CD4-positive, alpha-beta memory T cell (primary cell): ENCODE measurements at regions not wholly inside any gene's neighbourhood (a gene's known extent, or its start where the extent isn't known, plus 50 kb on each side); places are given as distances from the start of the nearest gene placed in this dataset.
"Not testable (repeated sequence)": the region's sequence is repeated elsewhere in the genome, so short reads cannot be mapped to it uniquely, and the experiment has no call there.

ENCODE experiments used
- CTCF ChIA-PET: fragments of 350-600 bp; sonication (Branson Sonifier 250); formaldehyde crosslinking; loops from one replicate; lab custom pipeline; 2021; ENCODE audit warnings: inconsistent platforms; ENCODE audit not compliant: partially characterized antibody; lab: Charles Lee
- POLR2A ChIA-PET: fragments of 350-600 bp; sonication (Branson Sonifier 250); formaldehyde crosslinking; loops from one replicate; lab custom pipeline; 2021; ENCODE audit not compliant: partially characterized antibody; lab: Charles Lee
- DNase-seq, 5 donors: peaks; one replicate each; pipeline versions ENCODE4 v3.0.0 to v3.0.0-alpha.2; 2020 to 2022; ENCODE audit warnings: mixed read lengths in 1 of 5
- H3K27ac ChIP-seq: one replicate; pipeline ENCODE4 v1.7.0; 2013; ENCODE audit warnings: low read depth, low read length
- H3K27me3 ChIP-seq: 2 replicates; pipeline ENCODE4 v1.7.0; 2013; ENCODE audit warnings: mild to moderate bottlenecking, low read length, moderate library complexity; ENCODE audit not compliant: insufficient read depth
- H3K36me3 ChIP-seq: 2 replicates; pipeline ENCODE4 v1.7.0; 2013; ENCODE audit warnings: mild to moderate bottlenecking, low read length, moderate library complexity; ENCODE audit not compliant: insufficient read depth
- H3K4me1 ChIP-seq: 2 replicates; pipeline ENCODE4 v1.7.0; 2013; ENCODE audit warnings: mild to moderate bottlenecking, low read length, moderate library complexity; ENCODE audit not compliant: insufficient read depth
- H3K4me3 ChIP-seq, 2 donors: one replicate each; pipeline ENCODE4 v1.7.0; 2013; ENCODE audit warnings: low read length in 2 of 2, mild to moderate bottlenecking in 1 of 2
- H3K9me3 ChIP-seq, 2 donors: one replicate each; pipeline ENCODE4 v1.7.0; 2013; ENCODE audit warnings: low read length in 2 of 2, control low read depth in 1 of 2; ENCODE audit not compliant: control insufficient read depth in 1 of 2
- H3K27ac Mint-ChIP-seq, 7 donors: one replicate each; pipeline ENCODE4 v1.8.0; 2020 to 2021; ENCODE audit warnings: mixed read lengths in 7 of 7, mild to moderate bottlenecking in 6 of 7, inconsistent platforms in 3 of 7, moderate library complexity in 3 of 7
- H3K27me3 Mint-ChIP-seq, 2 donors: one replicate each; pipeline ENCODE4 v1.8.0; 2020 to 2021; ENCODE audit warnings: mixed read lengths in 2 of 2
- H3K36me3 Mint-ChIP-seq, 2 donors: one replicate each; pipeline ENCODE4 v1.8.0; 2020 to 2021; ENCODE audit warnings: mixed read lengths in 2 of 2, inconsistent platforms in 1 of 2, mild to moderate bottlenecking in 1 of 2
- H3K4me1 Mint-ChIP-seq, 4 donors: one replicate each; pipeline ENCODE4 v1.8.0; 2020 to 2021; ENCODE audit warnings: mixed read lengths in 4 of 4, mild to moderate bottlenecking in 1 of 4
- H3K4me3 Mint-ChIP-seq, 8 donors: one replicate each; pipeline ENCODE4 v1.8.0; 2020 to 2021; ENCODE audit warnings: mixed read lengths in 8 of 8, mild to moderate bottlenecking in 7 of 8, moderate library complexity in 6 of 8, inconsistent platforms in 3 of 8
- H3K9me3 Mint-ChIP-seq, 8 donors: one replicate each; pipeline ENCODE4 v1.8.0; 2020 to 2021; ENCODE audit warnings: mixed read lengths in 8 of 8, mild to moderate bottlenecking in 5 of 8, inconsistent platforms in 3 of 8, moderate library complexity in 1 of 8
- intact Hi-C: fragments of 100-400 bp; cut with micrococcal nuclease; formaldehyde crosslinking; loops from one replicate; pipeline ENCODE4 v1.15.1; 2023

DNA sequence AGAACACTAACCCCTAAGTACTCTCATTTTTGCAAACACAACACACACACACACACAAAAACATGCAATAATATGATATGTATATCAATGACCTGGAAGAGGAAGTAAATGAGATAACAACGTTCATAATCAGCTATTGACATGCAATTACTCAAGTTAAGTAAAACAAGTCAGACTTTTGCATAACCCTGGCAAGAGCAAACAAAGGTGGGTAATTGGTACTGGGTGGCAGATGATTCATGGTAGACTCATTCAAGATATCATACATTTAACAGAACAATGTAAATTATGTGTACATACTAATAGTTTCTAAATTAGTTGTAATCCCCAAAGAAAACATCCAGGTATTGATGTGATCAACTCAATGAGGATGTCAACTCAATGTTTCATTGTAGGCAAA, 508.8 kb downstream of the DACH1 start:
- Mint-ChIP-seq H3K4me3 (no peak overlapping the region), H3K27me3 (no peaks in the 10 kb centered on the region), H3K36me3 (no peaks in the 10 kb centered on the region), H3K27ac (no peak overlapping the region), H3K9me3 (peaks cover 0 to 2% (median 0%) of the 10 kb centered on the region in 8 donors), H3K4me1 (no peaks in the 10 kb centered on the region)
- CTCF ChIA-PET: no interaction called here
- DNase-seq: no peak
- H3K9me3 ChIP-seq: no peaks in the 10 kb centered on the region
- H3K27ac ChIP-seq: no peak overlapping the region
- H3K27me3 ChIP-seq: no peaks in the 10 kb centered on the region
- POLR2A ChIA-PET: no interaction called here
- no peaks in the 10 kb centered on the region for H3K4me1 ChIP-seq
- no peaks in the 10 kb centered on the region for H3K36me3 ChIP-seq
- H3K4me3 ChIP-seq: no peak overlapping the region
- intact Hi-C loops: no loop called here

DNA sequence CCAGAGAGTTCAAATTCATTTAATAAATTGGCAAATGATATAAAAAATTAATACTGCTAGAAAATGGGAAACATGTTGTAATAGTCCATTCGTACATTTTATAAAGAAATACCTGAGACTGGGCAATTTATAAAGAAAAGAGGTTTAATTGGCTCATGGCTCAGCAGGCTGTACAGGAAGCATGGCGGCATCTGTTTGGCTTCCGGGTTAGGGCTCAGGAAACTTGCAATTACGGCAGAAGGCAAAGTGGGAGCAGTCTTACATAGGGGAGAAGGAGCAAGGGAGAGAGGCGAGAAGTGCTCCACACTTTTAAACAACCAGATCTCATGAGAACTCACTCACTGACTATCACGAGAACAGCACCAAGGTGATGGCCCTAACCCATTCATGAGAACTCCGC, 512.0 kb downstream of the DACH1 start:
- no peaks in the 10 kb centered on the region for H3K36me3 Mint-ChIP-seq
- POLR2A ChIA-PET: no interaction called here
- DNase-seq: no peak

DNA sequence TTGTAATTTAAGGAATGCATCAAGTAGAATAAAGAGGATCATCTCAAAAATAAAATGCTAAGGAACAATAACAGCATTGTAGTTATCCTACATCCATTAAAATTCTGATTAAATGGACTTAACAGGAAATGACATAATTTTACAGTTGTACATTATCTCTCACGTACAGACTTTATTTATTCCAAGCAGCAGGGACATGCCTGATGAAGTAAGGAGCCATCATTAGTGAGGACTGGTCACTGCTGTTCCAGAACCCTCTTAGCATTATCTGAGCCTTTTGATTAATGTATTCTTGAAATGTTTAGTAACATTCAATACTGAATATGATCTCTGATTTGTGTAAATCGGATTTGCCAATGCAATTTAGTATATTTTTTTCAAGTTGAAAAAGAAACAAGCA, 516.1 kb downstream of the DACH1 start:
- H3K4me1 Mint-ChIP-seq: no peaks in the 10 kb centered on the region
- POLR2A ChIA-PET: no interaction called here
- CTCF ChIA-PET: no interaction called here
- Histone ChIP-seq H3K36me3 (no peaks in the 10 kb centered on the region), H3K27ac (no peak overlapping the region), H3K4me3 (no peak overlapping the region), H3K9me3 (no peaks in the 10 kb centered on the region), H3K4me1 (no peaks in the 10 kb centered on the region), H3K27me3 (no peaks in the 10 kb centered on the region)
- H3K36me3 Mint-ChIP-seq: no peaks in the 10 kb centered on the region
- H3K27me3 Mint-ChIP-seq: no peaks in the 10 kb centered on the region
- intact Hi-C loops: no loop called here
- DNase-seq: no peak
- no peak overlapping the region for H3K4me3 Mint-ChIP-seq
- H3K9me3 Mint-ChIP-seq: peaks cover 0 to 6% (median 0%) of the 10 kb centered on the region in 8 donors
- no peak overlapping the region for H3K27ac Mint-ChIP-seq

More for the DNA sequence above, 512.0 kb downstream of the DACH1 start:
- intact Hi-C loops: no loop called here
- Histone ChIP-seq H3K9me3 (no peaks in the 10 kb centered on the region), H3K27ac (no peak overlapping the region), H3K4me1 (no peaks in the 10 kb centered on the region), H3K36me3 (no peaks in the 10 kb centered on the region), H3K27me3 (no peaks in the 10 kb centered on the region), H3K4me3 (no peak overlapping the region)
- CTCF ChIA-PET: no interaction called here
- Mint-ChIP-seq H3K27ac (no peak overlapping the region), H3K27me3 (no peaks in the 10 kb centered on the region), H3K4me1 (no peaks in the 10 kb centered on the region), H3K9me3 (peaks cover 0 to 2% (median 0%) of the 10 kb centered on the region in 8 donors), H3K4me3 (no peak overlapping the region)

DNA sequence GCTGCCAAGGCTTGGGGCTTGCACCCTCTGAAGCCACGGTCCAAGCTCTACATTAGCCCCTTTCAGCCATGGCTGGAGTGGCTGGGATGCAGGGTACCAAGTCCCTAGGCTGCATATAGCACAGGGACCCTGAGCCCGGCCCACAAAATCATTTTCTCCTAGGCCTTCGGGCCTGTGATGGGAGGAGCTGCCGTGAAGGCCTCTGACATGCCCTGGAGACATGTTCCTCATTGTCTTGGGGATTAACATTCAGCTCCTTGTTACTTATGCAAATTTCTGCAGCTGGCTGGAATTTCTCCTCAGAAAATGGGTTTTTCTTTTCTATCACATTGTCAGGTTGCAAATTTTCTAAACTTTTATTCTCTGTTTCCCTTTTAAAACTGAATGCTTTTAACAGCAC, 521.1 kb downstream of the DACH1 start:
- H3K4me3 ChIP-seq, H3K9me3 Mint-ChIP-seq, intact Hi-C loops, H3K9me3 ChIP-seq, H3K4me3 Mint-ChIP-seq, H3K27me3 Mint-ChIP-seq, H3K27me3 ChIP-seq, POLR2A ChIA-PET, CTCF ChIA-PET, H3K4me1 ChIP-seq, H3K27ac ChIP-seq, H3K4me1 Mint-ChIP-seq, H3K36me3 ChIP-seq, DNase-seq, H3K27ac Mint-ChIP-seq, H3K36me3 Mint-ChIP-seq: not testable (repeated sequence)

DNA sequence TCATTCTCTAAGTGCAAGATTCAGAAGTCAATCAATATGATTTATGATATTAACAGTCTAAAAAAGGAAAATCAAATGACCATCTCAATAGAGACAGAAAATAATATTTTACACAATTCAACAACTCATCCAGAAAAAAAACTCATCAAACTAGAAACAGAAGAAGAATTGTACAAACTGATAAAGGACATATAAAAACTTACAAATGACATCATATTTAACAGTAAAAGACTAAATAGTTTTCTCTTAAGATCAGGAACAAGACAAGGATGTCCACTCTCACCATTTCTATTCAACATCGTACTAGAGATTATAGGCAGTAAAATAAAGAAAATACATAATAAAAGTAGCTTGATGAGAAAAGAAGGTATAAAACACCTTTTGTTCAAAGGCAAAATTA, 527.3 kb downstream of the DACH1 start:
- Mint-ChIP-seq H3K4me3 (no peak overlapping the region), H3K9me3 (peaks cover 0 to 2% (median 0%) of the 10 kb centered on the region in 8 donors), H3K4me1 (no peaks in the 10 kb centered on the region), H3K27ac (no peak overlapping the region), H3K27me3 (no peaks in the 10 kb centered on the region), H3K36me3 (no peaks in the 10 kb centered on the region)
- Histone ChIP-seq H3K9me3 (no peaks in the 10 kb centered on the region), H3K36me3 (no peaks in the 10 kb centered on the region), H3K27ac (no peak overlapping the region), H3K4me1 (no peaks in the 10 kb centered on the region), H3K4me3 (no peak overlapping the region), H3K27me3 (no peaks in the 10 kb centered on the region)
- intact Hi-C loops: no loop called here
- POLR2A ChIA-PET: no interaction called here
- CTCF ChIA-PET: no interaction called here
- DNase-seq: no peak

DNA sequence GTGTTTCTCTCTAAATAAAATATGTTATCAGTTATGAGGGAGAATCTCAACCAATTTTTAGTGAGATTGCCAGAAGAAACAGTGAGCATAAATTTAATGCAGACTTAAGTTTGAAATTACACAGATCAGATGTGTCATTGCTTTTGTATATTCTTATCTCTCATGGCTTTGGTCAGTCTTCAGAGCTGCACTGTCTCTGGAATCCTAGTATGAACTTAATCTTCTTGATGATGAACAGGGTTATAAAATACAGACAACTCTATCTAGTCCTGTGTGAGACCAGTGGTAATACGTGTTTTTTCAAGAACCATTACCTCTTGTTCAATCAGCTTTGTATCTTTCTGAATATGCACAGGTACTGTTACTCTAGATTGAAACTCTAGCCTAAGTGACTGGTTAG, 528.0 kb downstream of the DACH1 start:
- no peak overlapping the region for H3K4me3 Mint-ChIP-seq
- H3K4me3 ChIP-seq: no peak overlapping the region
- intact Hi-C loops: no loop called here
- no peak overlapping the region for H3K27ac ChIP-seq
- no peaks in the 10 kb centered on the region for H3K9me3 Mint-ChIP-seq
- no peaks in the 10 kb centered on the region for H3K27me3 ChIP-seq
- H3K27ac Mint-ChIP-seq: no peak overlapping the region
- CTCF ChIA-PET: no interaction called here
- no peaks in the 10 kb centered on the region for H3K9me3 ChIP-seq
- no peaks in the 10 kb centered on the region for H3K4me1 Mint-ChIP-seq
- peaks cover 0 to under 1% of the 10 kb centered on the region in 2 donors for H3K27me3 Mint-ChIP-seq
- POLR2A ChIA-PET: no interaction called here
- H3K4me1 ChIP-seq: no peaks in the 10 kb centered on the region
- DNase-seq: no peak
- no peaks in the 10 kb centered on the region for H3K36me3 ChIP-seq
- no peaks in the 10 kb centered on the region for H3K36me3 Mint-ChIP-seq

DNA sequence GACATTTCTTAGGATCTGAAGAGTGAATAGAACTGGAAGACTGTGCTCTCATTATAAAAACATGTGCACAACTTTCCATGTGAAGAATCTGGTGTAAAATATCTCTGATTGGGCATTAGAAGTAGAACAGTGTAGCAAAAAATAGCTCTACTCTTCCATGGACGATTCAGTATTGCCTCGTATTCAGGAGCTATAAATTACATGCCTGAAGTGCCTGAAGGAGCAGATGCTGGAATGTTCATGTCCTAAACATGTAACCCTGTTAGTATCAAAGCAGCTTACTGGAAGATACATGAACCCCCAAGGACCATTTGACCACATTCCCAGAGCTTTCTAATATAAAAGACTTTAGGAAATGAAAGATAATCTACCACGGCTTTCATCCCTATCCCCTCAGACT, 528.9 kb downstream of the DACH1 start:
- H3K36me3 Mint-ChIP-seq: no peaks in the 10 kb centered on the region
- ChIA-PET POLR2A (no interaction called here), CTCF (no interaction called here)
- H3K4me1 Mint-ChIP-seq: no peaks in the 10 kb centered on the region
- no peak overlapping the region for H3K4me3 Mint-ChIP-seq
- intact Hi-C loops: no loop called here
- Histone ChIP-seq H3K4me3 (no peak overlapping the region), H3K4me1 (no peaks in the 10 kb centered on the region), H3K36me3 (no peaks in the 10 kb centered on the region), H3K27ac (no peak overlapping the region), H3K27me3 (no peaks in the 10 kb centered on the region), H3K9me3 (no peaks in the 10 kb centered on the region)
- DNase-seq: no peak
- peaks cover 0 to 1% of the 10 kb centered on the region in 2 donors for H3K27me3 Mint-ChIP-seq
- H3K9me3 Mint-ChIP-seq: no peaks in the 10 kb centered on the region
- no peak overlapping the region for H3K27ac Mint-ChIP-seq

DNA sequence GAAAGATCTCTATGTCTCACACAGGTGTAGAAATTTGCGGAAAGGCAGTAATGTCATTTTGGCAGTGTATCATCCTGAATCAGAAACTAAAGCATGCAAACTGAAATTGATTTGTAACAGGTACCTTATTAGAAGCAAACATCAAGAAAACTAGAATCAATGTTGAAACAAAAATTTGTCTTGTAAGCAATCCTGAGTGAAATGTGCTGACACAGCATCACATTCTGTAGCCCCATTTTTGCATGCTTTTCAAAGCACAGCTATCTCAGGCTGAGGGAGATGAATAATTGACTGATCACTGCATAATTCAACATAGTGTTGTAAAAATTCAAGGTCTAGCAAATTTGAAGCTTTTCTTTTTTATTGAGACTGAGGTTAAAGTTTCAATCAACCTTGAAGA, 539.7 kb downstream of the DACH1 start:
- H3K27ac ChIP-seq: no peak overlapping the region
- no peak for DNase-seq
- no peak overlapping the region for H3K4me3 Mint-ChIP-seq
- H3K4me1 ChIP-seq: no peaks in the 10 kb centered on the region
- no peaks in the 10 kb centered on the region for H3K9me3 Mint-ChIP-seq
- no peak overlapping the region for H3K4me3 ChIP-seq
- H3K27me3 ChIP-seq: no peaks in the 10 kb centered on the region
- H3K36me3 ChIP-seq: no peaks in the 10 kb centered on the region
- intact Hi-C loops: no loop called here
- ChIA-PET POLR2A (no interaction called here), CTCF (no interaction called here)
- no peaks in the 10 kb centered on the region for H3K36me3 Mint-ChIP-seq
- no peak overlapping the region for H3K27ac Mint-ChIP-seq
- H3K4me1 Mint-ChIP-seq: no peaks in the 10 kb centered on the region
- H3K27me3 Mint-ChIP-seq: peaks cover 0 to 2% of the 10 kb centered on the region in 2 donors
- no peaks in the 10 kb centered on the region for H3K9me3 ChIP-seq
